Uterus (tissue), 2 donors: ENCODE measurements at regions not wholly inside any gene's neighbourhood (a gene's known extent, or its start where the extent isn't known, plus 50 kb on each side); places are given as distances from the start of the nearest gene placed in this dataset.

Experiments
- CTCF ChIP-seq, 4 experiments: fragments of 200-600 bp in 2 of 4; fragments of 450-650 bp in 2 of 4; sonication (generic) in 2 of 4; IDR thresholded peaks; one replicate each; pipeline ENCODE4 v1.5.1; 2016 to 2019; ENCODE audit warnings: antibody characterized with exemption in 4 of 4, mild to moderate bottlenecking in 2 of 4, moderate library complexity in 1 of 4
- POLR2A ChIP-seq, 2 donors: fragments of 450-650 bp; IDR thresholded peaks; one replicate each; pipeline ENCODE4 v1.6.1; 2016; ENCODE audit warnings: antibody characterized with exemption in 2 of 2, mild to moderate bottlenecking in 1 of 2, moderate library complexity in 1 of 2

GRCh38 chr6:2597991-2598390, 152.7 kb downstream of the MYLK4 start:
- no peak for TF ChIP-seq CTCF (IDR thresholded peaks at IDR 0.05)
- TF ChIP-seq POLR2A (IDR thresholded peaks at IDR 0.05): no peak
